Karpas-422 (cell line): ENCODE measurements at regions not wholly inside any gene's neighbourhood (a gene's known extent, or its start where the extent isn't known, plus 50 kb on each side); places are given as distances from the start of the nearest gene placed in this dataset.

Experiments
- DNase-seq: peaks from one replicate; pipeline ENCODE4 v3.0.0-alpha.2; 2015
- H2AFZ ChIP-seq: fragments of 200-600 bp; sonication (generic); 2 replicates; pipeline ENCODE4 v1.6.1; 2014; ENCODE audit warnings: antibody characterized with exemption, low read length, mixed read lengths
- H3K27ac ChIP-seq: fragments of 200-600 bp; sonication (generic); 2 replicates; pipeline ENCODE4 v1.5.1; 2014; ENCODE audit warnings: mild to moderate bottlenecking, low read length, moderate library complexity
- H3K27me3 ChIP-seq: fragments of 200-600 bp; sonication (generic); 2 replicates; pipeline ENCODE4 v1.6.1; 2014; ENCODE audit warnings: low read length, mixed read lengths
- H3K36me3 ChIP-seq: fragments of 200-600 bp; sonication (generic); 2 replicates; pipeline ENCODE4 v1.6.1; 2014; ENCODE audit warnings: low read length, mixed read lengths; ENCODE audit not compliant: insufficient read depth
- H3K4me1 ChIP-seq: fragments of 200-600 bp; sonication (generic); 2 replicates; pipeline ENCODE4 v1.6.1; 2014; ENCODE audit warnings: mild to moderate bottlenecking, low read length, mixed read lengths
- H3K4me2 ChIP-seq: fragments of 200-600 bp; sonication (generic); 2 replicates; pipeline ENCODE4 v1.6.1; 2014; ENCODE audit warnings: low read length, low read depth, mild to moderate bottlenecking; ENCODE audit not compliant: poor library complexity, severe bottlenecking
- H3K4me3 ChIP-seq: fragments of 200-600 bp; sonication (generic); 2 replicates; pipeline ENCODE4 v1.5.1; 2014; ENCODE audit warnings: mild to moderate bottlenecking, antibody characterized with exemption, low read length, mixed read lengths
- H3K79me2 ChIP-seq: fragments of 200-600 bp; sonication (generic); 2 replicates; pipeline ENCODE4 v1.6.1; 2014; ENCODE audit warnings: mild to moderate bottlenecking, low read length, mixed read lengths
- H3K9ac ChIP-seq: fragments of 200-600 bp; sonication (generic); 2 replicates; pipeline ENCODE4 v1.6.0; 2014; ENCODE audit warnings: low read length
- H3K9me2 ChIP-seq: fragments of 200-600 bp; sonication (generic), shearing (Covaris generic); replicated peaks from 2 replicates; pipeline ENCODE4 v1.6.0; 2014; ENCODE audit warnings: mild to moderate bottlenecking, low read length, moderate library complexity; ENCODE audit not compliant: insufficient read depth
- H3K9me3 ChIP-seq: fragments of 300-700, 200-600 bp; sonication (generic); 2 replicates; pipeline ENCODE4 v1.6.1; 2014; ENCODE audit warnings: low read length, mixed read lengths
- H4K20me1 ChIP-seq: fragments of 200-600 bp; sonication (generic); 2 replicates; pipeline ENCODE4 v1.6.1; 2014; ENCODE audit warnings: mild to moderate bottlenecking, antibody characterized with exemption, low read length, low read depth; ENCODE audit not compliant: insufficient read depth

DNA sequence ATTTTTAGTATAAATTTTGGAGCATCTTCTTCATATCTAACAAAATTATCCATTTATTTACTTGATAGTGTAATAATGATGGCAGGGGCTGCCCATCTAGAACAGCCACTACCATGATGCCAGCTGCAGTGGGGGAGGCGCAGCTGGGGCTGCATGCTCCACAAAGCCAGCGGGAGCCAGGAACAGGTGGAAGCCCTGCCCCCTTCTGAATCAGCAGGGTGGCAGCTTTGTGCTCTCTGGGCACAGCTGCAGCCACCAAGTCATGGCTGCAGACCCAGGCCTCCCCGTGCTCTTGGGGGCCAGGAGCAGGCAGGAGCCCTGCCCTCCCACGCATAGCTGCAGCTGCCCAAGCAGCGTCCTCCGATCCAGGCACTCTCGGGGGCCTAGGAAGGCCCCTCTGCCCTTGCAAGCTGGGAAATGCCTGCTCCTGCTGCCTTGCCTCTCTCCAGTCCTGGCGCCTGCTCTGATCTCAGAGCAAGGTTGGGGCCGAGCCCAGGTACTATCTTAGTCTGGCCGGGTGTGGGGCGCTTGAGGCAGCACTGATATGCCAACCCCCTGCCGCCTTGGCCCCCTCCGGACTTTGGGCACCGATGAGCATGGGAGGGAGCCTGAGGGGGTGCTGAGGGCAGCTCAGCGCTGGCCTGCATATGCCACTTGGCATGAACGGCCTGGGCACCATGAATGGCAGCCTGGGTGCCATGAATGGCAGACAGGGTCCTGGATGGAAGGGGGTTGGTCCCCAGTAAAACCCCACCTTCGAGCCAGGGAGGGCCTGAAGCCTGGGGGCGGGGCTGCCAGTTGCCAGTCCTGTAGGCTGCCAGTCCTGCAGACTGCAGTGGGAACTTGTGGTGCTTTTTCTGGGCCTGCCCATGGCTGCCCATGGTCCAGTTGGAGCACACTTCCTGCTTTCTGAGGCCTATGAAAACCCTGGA lies 1110.8 kb upstream of the POT1 start:
- H3K9ac ChIP-seq: no peak overlapping the region
- H4K20me1 ChIP-seq: no peaks in the 10 kb centered on the region
- no peak overlapping the region for H3K4me2 ChIP-seq
- no peaks in the 10 kb centered on the region for H3K79me2 ChIP-seq
- H3K4me1 ChIP-seq: no peaks in the 10 kb centered on the region
- no peaks in the 10 kb centered on the region; the same call in 1 of the 2 replicates for H3K9me2 ChIP-seq
- H3K36me3 ChIP-seq: no peaks in the 10 kb centered on the region
- no peak overlapping the region for H3K27ac ChIP-seq
- DNase-seq: no peak
- no peak overlapping the region for H2AFZ ChIP-seq
- H3K4me3 ChIP-seq: no peak overlapping the region
- H3K9me3 ChIP-seq: peaks cover 12% of the 10 kb centered on the region
- no peaks in the 10 kb centered on the region for H3K27me3 ChIP-seq

DNA sequence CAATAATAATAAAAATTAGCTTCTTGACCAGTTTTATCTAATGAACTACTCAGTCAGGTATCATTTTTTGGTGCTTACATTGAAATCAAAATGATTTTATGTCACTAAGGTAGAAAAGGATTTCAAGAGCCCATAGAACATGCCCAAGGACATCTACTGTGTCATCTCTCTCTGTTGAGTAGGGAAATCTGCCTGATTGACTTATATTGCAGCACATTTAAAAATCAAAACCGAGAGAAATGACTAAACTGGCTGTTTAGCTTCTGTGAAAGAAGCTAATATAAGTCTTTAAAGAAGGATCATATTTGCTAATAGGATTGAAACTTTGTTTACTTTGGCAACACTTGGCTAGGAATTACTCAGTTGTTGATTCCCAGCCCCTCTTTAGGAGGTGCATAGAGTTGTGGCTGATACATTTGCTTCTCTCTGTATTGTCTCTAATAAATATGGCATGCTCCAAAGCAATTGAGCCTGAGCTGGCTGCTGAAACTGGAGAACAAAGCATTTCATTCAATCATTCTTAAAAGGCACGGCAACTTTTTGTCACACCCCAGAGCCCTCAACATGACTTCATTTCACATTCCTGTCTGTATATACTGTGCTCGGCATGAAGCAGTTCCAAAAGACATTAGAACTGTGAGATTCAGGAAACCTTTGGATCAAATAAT lies 1096.9 kb upstream of the POT1 start:
- DNase-seq: no peak
- Histone ChIP-seq H3K9me3 (peaks cover 33% of the 10 kb centered on the region), H3K27ac (no peak overlapping the region), H3K4me1 (no peaks in the 10 kb centered on the region), H3K27me3 (no peaks in the 10 kb centered on the region), H2AFZ (no peak overlapping the region), H3K4me3 (no peak overlapping the region), H3K79me2 (no peaks in the 10 kb centered on the region), H4K20me1 (no peaks in the 10 kb centered on the region), H3K9ac (no peak overlapping the region), H3K4me2 (no peak overlapping the region), H3K36me3 (no peaks in the 10 kb centered on the region), H3K9me2 (0 out of 2 replicates have a peak, but pooled peaks cover 3% of the 10 kb centered on the region)

DNA sequence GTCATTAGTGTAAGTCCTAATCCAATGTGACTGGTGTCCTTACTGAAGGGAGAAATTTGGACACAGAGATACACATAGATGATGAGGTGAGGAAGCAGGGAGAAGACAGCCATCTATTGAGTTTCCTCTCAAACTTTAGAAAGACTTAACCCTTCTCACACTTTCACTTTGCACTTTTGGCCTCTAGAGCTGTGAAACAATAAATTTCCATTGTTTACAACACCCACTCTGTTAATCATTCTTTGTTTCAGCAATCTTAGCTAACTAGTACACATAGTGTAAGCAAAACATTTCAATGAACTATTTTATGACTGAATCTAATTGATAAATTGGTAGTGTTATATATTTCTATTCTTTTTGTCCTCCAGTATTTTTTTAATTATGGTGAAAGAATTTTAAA lies 1092.8 kb upstream of the POT1 start:
- no peaks in the 10 kb centered on the region for H3K4me1 ChIP-seq

DNA sequence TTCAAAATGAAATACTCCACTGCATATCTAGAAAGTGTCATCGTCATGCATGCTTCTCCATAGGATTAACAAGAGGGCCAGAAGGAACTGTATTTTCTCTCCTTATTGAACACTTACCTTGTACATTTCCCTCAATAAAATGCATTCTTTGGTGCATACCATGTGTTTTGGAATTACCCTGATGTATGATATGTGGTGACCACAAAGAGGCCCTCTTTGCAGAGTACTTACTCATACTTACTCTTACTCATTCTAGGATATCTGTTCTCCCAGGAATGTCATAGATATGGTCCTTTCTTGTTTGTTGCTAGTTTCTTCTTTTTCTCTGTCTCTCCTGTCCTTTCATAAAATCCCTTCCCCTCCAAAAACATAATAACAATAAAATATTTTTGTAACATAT lies 1087.1 kb upstream of the POT1 start:
- Histone ChIP-seq H4K20me1 (no peaks in the 10 kb centered on the region), H3K4me3 (no peak overlapping the region), H3K27ac (no peak overlapping the region), H2AFZ (no peak overlapping the region), H3K4me1 (no peaks in the 10 kb centered on the region), H3K36me3 (no peaks in the 10 kb centered on the region), H3K4me2 (no peak overlapping the region), H3K27me3 (no peaks in the 10 kb centered on the region), H3K9ac (no peak overlapping the region), H3K79me2 (no peaks in the 10 kb centered on the region), H3K9me2 (no peaks in the 10 kb centered on the region), H3K9me3 (peaks cover 29% of the 10 kb centered on the region)
- DNase-seq: no peak

More for the DNA sequence above, 1092.8 kb upstream of the POT1 start:
- H2AFZ ChIP-seq: no peak overlapping the region
- H3K27me3 ChIP-seq: no peaks in the 10 kb centered on the region
- H3K27ac ChIP-seq: no peak overlapping the region
- H4K20me1 ChIP-seq: no peaks in the 10 kb centered on the region
- peaks cover 25% of the 10 kb centered on the region; the same call in 1 of the 2 replicates for H3K9me3 ChIP-seq
- no peak overlapping the region for H3K4me3 ChIP-seq
- H3K4me2 ChIP-seq: no peak overlapping the region
- no peaks in the 10 kb centered on the region for H3K79me2 ChIP-seq
- H3K9ac ChIP-seq: no peak overlapping the region
- no peak for DNase-seq
- no peaks in the 10 kb centered on the region for H3K36me3 ChIP-seq
- 0 out of 2 replicates have a peak, but pooled peaks cover 3% of the 10 kb centered on the region for H3K9me2 ChIP-seq

DNA sequence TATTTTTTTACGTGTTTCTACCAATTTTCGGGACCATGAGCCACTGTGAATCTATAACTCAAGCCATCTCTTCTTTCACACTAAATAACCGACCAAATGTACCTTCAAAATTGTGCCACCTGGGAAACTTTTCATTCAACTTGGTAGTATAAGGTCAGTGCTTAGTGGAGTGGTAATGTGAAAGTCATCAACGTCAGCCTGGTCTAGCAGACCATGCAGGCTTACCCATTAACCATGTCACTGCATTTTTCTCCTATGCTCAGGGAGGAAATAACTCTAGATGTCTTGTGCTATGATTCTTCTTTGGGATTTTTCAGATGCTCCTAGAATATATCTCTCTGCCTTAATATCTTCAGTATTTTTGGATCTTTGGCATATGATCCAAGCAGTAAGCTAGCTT lies 1075.4 kb upstream of the POT1 start:
- Histone ChIP-seq H3K36me3 (no peaks in the 10 kb centered on the region), H3K4me2 (no peak overlapping the region), H3K9ac (no peak overlapping the region), H3K9me3 (peaks cover 15% of the 10 kb centered on the region), H2AFZ (no peak overlapping the region), H4K20me1 (no peaks in the 10 kb centered on the region), H3K4me3 (no peak overlapping the region), H3K79me2 (no peaks in the 10 kb centered on the region), H3K27ac (no peak overlapping the region), H3K9me2 (no peaks in the 10 kb centered on the region), H3K27me3 (no peaks in the 10 kb centered on the region), H3K4me1 (no peaks in the 10 kb centered on the region)
- no peak for DNase-seq

DNA sequence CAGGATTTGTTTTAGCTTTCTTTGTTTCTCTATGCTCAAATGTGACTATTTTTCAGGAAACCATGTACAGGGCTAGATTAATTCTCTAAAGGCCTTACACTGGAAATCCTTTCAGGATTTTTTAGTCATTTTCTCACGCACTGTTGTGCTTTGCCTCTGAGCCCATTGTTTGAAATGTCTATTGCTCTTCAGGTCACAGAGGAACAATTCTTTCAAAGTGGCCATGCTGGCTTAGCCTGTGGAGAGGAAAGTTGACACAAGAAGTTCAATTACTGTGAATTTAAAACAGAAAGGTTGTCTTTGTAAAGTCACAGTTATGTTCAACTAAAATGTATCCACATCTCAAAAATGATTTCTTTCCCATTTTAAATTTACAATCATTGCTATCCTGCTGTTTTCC lies 1071.7 kb upstream of the POT1 start:
- Histone ChIP-seq H3K4me2 (no peak overlapping the region), H2AFZ (no peak overlapping the region), H4K20me1 (no peaks in the 10 kb centered on the region), H3K27me3 (no peaks in the 10 kb centered on the region), H3K9me3 (peaks cover 10% of the 10 kb centered on the region), H3K79me2 (no peaks in the 10 kb centered on the region), H3K9ac (no peak overlapping the region), H3K4me1 (no peaks in the 10 kb centered on the region), H3K36me3 (no peaks in the 10 kb centered on the region), H3K4me3 (no peak overlapping the region), H3K27ac (no peak overlapping the region), H3K9me2 (no peaks in the 10 kb centered on the region)
- no peak for DNase-seq

DNA sequence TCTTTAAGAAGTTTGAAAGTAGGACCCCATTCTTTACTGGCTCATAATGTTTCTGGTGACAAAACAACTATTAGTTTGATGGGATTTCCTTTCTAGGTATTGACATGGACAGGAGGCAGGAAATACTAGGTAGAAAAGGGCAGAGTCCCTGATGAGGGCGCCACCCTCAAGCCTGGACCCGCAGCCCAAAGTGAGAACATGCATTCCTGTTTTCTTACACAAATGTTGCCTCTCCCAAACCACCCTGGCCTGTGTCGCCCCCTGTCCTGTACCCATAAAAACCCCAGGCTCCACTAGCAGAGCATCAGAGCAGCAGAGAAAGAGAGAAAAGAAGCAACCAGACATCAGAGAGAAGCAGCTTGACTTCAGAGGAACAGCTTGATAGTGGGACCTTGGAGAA lies 1055.2 kb upstream of the POT1 start:
- H3K79me2 ChIP-seq: no peaks in the 10 kb centered on the region
- H3K36me3 ChIP-seq: no peaks in the 10 kb centered on the region
- no peak for DNase-seq
- no peaks in the 10 kb centered on the region for H3K9me2 ChIP-seq
- H3K9me3 ChIP-seq: peaks cover 37% of the 10 kb centered on the region
- H3K4me2 ChIP-seq: no peak overlapping the region
- H3K27ac ChIP-seq: no peak overlapping the region
- no peak overlapping the region for H3K9ac ChIP-seq
- H3K4me3 ChIP-seq: no peak overlapping the region
- H3K27me3 ChIP-seq: no peaks in the 10 kb centered on the region
- H2AFZ ChIP-seq: no peak overlapping the region
- H3K4me1 ChIP-seq: no peaks in the 10 kb centered on the region
- H4K20me1 ChIP-seq: no peaks in the 10 kb centered on the region

DNA sequence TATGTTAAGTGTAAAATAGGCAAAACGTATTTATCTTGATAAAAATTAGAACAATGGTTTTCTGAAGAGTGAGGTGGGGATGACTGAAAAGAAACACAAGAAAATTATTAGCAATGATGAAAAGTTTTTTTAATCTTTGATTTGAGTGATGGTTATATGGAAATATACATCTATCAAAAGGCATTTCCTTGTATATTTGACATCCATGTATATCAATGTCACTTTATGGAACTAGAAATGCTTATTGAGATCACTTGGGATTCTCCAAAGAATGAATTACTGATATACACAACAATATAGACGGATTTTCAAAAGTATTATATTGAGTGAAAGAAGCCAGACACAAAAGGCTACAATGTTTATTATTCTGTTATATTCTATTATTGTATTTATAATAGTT lies 1042.0 kb upstream of the POT1 start:
- Histone ChIP-seq H3K4me3 (no peak overlapping the region), H3K9me3 (peaks cover 31% of the 10 kb centered on the region), H3K79me2 (no peaks in the 10 kb centered on the region), H3K4me1 (no peaks in the 10 kb centered on the region), H3K36me3 (no peaks in the 10 kb centered on the region), H3K9me2 (no peaks in the 10 kb centered on the region), H3K27me3 (no peaks in the 10 kb centered on the region), H3K27ac (no peak overlapping the region), H3K4me2 (no peak overlapping the region), H3K9ac (no peak overlapping the region), H2AFZ (no peak overlapping the region), H4K20me1 (no peaks in the 10 kb centered on the region)
- DNase-seq: no peak
